HG03354 (cell line): ENCODE measurements at regions not wholly inside any gene's neighbourhood (a gene's known extent, or its start where the extent isn't known, plus 50 kb on each side); places are given as distances from the start of the nearest gene placed in this dataset.
"Not testable (repeated sequence)": the region's sequence is repeated elsewhere in the genome, so short reads cannot be mapped to it uniquely, and the experiment has no call there.

ENCODE experiments used
- ATAC-seq: cut with Tn5 transposase; IDR thresholded peaks from one replicate; pipeline ENCODE4 v1.9.1; 2021; ENCODE audit warnings: mild to moderate bottlenecking; ENCODE audit not compliant: unreplicated experiment, poor library complexity, severe bottlenecking

DNA sequence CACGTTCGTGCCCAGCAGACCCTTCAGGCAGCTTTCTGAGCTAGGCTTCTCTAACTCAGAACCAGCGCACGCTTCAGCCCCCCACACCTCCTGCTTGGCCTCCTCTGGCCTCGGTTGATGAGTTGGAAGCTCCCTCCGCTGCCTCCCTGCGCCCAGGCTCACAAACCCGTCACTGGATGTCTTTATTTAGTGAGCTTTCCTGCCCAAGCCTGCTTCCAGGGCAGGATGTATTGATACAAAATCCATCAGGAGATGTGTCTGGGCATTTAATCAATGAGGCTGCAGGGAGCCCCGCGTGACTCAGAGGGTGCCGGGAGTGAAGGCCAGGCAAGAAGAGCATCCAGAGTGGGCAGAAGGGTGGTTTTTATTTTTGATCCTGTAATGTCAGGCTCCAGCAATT lies 316.1 kb upstream of the SFSWAP start:
- not testable (repeated sequence) for ATAC-seq

DNA sequence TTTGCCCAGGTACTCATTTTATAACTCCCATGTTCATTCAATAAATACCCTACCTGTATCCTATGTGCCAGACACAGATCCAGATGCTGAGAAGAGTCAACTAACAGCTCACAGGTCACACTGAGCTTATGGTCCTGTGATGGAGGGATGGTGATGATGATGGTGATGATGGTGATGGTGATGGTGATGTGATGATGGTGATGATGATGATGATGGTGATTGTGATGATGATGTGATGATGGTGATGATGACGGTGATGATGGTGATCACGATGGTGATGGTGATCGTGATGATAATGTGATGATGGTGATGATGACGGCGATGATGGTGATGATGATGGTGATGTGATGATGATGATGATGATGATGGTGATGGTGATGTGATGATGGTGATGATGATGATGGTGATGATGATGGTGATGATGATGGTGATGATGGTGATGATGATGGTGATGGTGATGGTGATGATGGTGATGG lies 315.6 kb upstream of the SFSWAP start:
- ATAC-seq = not testable (repeated sequence)

DNA sequence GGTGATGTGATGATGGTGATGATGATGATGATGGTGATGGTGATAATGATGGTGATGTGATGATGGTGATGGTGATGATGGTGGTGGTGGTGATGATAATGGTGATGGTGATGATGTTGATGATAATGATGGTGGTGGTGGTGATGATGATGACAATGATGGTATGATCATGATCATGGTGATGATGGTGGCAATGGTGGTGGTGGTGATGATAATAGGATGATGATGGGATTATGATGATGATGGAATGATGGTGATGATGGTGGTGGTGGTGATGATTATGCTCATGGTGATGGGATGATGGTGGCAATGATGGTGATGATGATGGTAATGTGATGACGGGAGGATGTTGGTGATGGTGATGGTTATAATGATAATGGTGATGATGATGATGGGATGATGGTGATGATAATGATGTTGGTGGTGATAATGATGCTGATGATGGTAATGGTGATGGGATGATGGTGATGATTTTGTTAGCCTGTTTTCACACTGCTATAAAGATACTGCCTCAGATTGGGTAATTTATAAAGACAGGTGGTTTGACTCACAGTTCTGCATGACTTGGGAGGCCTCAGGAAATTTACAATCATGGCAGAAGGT lies 314.8 kb upstream of the SFSWAP start:
- ATAC-seq = no peak

DNA sequence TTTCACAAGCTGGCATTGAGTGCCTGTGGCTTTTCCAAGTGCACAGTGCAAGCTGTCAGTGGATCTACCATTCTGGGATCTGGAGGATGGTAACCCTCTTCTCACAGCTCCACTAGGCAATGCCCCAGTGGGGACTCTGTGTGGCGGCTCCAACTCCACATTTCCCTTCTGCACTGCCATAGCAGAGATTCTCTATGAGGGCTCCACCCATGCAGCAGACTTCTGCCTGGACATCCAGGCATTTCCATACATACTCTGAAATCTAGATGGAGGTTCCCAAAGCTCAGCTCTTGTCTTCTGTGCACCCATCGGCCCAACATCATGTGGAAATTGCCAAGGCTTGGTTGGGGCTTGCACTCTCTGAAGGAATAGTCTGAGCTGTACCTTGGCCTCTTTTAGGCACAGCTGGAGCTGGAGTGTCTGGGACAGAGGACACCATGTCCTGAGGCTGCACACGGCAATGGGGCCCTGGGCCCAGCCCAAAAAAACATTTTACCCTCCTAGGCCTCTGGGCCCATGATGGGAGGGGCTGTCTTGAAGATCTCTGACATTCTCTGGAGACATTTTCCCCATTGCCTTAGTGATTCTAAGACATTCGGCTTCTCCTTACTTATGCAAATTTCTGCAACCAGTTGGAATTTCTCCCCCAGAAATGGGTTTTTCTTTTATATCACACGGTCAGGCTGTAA lies 313.3 kb upstream of the SFSWAP start:
- no peak for ATAC-seq

DNA sequence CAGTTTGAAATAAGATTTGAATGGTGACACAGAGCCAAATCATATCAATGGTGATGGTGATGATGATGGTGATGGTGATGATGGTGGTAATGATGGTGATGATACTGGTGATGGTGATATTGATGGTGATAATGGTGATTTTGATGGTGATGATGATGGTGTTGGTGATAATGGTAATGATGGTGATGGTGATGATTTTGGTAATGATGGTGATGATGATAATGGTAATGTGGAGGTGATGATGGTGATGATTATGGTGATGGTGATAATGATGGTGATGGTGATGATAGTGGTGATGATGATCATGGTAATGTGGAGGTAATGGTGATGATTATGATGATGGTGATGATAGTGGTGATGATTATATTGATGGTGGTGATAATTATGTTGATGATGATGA lies 311.9 kb upstream of the SFSWAP start:
- no peak for ATAC-seq

DNA sequence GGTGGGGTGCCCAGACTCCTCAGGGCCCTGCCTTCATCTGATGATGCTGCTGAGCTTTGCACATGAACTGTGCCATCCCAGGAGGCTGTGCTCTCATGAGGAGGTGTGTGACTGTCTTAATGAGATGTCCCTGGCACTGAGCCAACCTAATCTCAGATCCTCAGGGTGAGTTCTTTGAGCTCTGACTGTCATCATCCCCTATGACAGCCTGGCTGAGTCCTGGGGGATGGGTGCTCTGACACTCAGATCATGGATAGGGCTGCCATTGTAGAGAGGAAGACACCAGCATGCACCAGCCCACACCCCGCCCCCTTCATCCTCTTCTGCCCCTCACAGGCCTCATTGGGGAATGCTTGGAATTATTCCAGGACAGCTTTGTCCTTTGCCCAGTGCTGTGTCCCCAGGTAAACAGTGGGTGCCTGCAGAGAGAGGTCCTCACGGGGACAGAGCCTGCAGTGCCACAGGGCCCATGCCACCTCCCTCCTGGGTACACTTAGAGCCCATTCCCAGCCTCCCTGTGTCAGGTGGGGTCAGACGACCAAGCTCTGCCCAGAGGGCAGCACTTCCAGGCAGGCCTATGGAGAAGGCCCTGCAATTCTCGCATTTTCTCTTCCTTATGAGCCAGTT lies 310.1 kb upstream of the SFSWAP start:
- not testable (repeated sequence) for ATAC-seq

DNA sequence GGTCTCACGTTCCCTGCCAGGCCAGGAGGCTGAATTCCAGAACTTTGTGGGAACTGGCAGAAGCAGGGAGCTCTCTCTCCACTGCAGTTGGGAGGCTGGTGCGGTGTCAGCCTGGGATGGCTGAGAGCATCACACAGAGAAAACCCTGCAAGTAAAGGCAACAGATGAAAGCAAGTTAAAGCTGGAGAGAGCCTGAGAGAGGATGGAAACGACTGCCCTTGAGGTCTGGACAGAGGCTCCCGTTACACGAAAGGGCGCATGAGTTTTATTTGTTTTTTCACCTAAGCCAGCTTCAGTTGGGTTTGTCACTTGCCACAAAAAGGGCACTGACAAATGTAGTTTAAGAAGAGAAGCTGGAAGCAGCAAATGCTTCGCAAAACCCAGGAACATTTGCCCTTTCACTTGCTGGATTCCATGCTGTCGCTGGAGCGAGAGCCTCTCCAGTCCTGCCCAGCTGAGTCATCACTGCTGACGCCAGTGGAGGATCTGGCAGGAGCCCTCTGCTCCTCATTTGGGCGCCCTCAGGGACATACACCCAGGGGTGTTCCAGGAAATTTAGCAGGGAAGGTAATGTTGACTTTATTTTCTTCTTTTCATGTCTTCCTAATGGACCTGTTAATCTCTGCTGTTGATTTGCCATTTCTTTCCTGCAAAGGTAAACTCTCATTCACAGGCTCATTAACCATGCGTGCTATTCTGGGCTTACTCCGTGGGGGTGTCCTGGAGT lies 308.8 kb upstream of the SFSWAP start:
- ATAC-seq = not testable (repeated sequence)

DNA sequence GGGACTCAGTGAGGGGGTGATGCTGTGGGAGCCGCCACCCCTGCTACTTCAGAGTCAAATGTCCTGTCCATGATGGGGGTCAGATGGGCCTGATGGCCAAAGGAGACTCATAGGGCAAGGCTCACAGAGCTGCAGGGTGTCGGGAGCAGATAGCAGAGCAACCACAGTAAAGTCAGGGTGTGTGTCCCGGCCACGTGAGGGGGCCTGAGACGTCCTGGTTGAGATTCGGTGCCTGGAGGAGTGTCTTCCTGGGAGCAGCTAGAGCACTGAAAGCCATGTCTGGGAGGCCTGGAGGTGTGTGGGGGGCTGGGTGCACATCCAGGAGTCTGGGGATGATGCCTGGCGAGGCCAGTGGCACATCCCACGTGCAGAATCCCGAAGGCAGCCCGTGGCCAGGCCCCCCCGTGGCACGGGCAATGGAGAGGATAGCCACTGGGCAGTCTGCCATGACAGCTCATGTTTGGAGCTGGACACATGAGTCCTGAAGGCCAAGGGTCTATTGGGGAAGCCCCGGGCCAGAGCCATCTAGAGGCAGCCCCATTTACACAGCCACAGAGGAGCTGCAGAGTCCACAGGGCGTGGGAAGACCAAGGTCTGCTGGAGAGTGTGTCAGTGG lies 308.0 kb upstream of the SFSWAP start:
- no peak for ATAC-seq

DNA sequence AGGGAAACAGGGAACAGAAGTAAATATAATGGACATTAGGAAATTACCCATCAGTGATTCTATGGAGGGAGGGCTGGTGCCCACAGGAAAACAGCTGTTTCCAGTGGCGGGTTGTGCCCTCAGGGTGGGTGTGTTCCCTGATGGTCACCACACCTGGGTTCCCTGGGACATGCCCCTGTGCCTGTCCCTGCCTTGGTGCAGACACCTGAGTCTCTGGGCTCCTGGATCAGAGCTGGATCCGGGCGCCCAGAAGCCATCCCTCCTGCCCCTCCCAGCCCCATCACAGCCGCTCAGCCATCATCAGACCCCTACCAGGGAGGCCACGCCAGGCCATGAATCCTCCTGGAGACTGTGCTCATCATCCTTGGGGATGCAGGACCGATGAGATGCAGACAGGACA lies 307.2 kb upstream of the SFSWAP start:
- ATAC-seq = no peak

DNA sequence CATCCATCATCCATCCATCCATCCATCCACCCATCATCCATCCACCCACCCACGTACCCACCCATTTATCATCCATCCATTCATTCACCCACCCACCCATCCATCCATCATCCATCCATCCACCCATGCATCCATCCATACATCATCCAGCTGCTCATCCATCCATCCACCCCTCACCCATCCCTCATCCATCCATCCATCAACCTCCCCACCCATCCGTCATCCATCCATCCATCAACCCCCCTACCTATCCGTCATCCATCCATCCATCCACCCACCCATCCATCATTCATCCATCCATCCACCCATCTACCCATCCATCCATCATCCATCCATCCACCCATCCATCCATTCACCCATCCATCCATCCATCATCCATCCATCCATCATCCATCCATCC lies 306.2 kb upstream of the SFSWAP start:
- no peak for ATAC-seq

DNA sequence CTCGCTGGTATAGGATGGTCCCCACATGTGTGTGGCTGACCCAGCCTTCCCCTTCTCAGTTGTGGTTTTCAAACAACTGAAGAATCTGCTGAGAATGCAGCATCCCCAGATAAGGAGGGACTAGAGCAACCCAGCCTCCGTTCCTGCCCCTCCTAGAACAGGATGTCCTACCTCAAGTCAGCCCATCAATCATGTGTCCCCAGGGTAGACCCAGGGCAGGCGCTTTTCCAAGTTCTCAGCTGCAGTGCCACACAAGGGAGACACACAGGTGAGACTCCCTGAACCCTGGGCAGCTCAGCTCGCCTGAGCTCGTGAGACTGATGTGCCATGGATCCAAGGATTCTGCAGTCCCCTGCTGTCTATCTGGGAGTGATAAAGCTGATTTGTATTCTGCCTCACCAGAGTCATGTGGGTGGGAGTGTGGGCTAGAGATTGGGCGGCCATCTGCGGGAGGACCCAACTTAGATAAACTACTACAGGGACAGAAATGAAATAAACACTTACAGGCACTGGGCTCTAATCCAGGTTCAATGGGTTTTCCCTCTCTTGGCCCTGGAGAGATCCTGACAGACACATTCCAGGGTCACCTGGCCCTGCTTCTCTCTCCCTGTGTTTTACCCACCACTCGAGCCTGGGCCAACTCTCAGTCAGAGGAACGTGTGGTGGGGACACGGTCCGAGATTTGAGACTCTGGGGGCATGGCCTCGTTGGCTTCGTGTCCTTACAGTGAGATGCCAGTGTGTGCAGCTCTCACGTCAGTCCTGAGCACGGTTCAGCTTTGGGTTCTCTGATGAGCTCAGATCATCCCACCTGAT lies 303.5 kb upstream of the SFSWAP start:
- ATAC-seq = no peak

DNA sequence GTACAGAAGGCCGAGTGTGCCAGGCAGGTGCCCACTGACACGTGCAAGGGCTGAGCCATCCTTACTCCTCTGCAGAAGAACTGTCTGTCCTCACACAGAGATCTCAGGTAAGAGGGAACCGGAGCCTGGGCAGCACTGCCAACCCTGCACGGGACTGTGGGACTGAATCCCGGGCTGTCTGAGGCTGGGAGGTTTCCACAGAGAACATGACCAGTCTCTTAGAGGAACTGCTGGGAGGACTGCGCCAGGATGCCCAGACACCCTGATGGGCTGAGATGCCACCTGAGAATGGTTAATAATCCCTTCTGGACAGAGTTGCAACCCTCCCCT lies 302.9 kb upstream of the SFSWAP start:
- ATAC-seq = no peak

DNA sequence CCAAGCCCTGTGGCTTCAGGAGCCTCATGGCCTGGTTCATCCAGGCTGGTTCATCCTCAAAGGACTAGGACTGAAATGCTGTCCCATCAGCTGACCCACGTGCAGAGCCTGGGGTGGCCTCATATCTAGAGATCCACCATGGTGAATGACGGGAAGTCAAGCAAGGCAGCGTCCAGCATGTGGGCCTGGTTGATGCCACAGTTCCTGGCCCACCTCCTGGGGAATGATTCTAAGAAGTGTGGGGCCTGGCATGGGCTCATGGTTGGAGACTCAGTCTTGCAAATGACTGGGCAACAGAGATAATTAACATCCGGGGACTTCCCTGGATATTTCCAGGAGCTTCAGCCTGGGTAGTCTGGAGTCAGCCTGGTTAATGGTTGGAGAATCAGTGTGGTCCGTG lies 302.4 kb upstream of the SFSWAP start:
- no peak for ATAC-seq

DNA sequence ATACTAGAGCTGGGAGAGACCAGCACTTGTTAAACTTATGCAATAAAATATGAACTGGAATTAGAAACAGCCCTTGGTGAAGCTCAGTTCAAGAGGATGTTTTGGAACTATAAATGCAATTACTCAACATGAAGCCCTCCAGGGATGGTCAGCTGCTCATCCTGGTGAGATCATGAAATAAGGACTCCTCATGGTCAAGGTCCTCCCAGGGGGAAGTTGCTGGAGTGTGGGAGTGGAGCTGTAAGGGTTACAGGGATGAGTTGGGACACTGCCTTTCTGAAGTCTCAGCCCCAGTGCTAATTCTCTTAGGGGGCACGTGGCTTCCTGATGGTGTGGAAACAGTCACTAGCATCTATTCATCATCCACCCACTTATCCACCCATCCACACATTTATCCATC lies 301.7 kb upstream of the SFSWAP start:
- no peak for ATAC-seq

DNA sequence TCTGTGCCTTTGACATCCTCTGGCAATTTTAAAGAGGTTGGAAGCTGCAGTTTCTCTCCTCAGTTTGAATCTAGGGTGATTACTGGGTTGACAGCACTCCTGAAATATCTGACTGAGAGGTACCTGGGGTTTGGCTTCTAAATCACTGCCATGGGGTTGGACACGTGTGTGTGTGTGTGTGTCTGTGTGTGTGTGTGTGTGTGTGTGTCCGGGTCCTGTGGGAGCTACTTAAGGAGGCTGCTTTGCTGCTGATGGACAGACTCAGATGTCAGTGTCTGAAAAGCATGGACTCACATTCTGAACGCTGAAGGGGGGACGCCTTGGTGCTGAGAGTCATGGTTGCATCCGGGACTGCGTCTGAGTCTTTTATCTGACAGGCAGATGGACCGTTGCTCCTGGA lies 299.1 kb upstream of the SFSWAP start:
- not testable (repeated sequence) for ATAC-seq

DNA sequence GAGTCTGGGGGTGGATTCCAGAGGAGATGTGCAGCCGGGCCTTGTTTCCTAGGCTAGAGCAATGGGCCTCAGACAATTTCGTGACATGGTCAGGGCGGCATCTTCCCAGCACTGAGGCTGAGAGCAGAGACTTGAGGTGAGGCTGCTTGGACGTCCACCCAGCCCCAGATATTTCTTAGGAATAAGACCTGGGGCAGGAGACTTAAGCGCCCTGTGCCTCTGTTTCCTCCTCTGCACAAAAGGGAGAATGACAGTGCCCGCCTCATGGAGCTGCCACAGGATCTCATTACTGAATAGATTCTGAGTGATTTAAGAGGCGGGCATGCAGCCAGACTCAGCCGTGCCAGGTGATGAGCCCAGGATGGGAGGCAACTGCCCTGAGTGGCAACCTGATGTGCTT lies 297.9 kb upstream of the SFSWAP start:
- no peak for ATAC-seq

DNA sequence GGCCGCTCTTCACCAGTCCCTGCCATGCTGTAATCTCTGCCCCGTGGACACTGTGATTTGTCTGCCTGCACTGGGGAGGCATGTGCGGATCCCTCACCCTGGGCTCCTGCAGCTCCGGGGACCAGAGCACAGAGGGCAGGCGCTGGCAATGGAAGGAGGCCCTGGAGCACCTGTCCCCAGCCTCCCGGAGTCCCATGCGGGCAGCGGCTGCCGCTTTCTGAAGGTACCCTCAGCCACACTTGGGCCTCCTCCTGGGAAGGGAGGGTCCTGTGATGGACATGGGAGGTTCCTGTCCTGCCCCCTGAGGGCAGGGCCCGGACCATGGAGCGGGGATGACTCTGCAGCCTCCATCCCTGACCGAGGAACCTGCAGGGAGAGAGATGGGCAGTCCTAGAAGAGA lies 297.4 kb upstream of the SFSWAP start:
- no peak for ATAC-seq

DNA sequence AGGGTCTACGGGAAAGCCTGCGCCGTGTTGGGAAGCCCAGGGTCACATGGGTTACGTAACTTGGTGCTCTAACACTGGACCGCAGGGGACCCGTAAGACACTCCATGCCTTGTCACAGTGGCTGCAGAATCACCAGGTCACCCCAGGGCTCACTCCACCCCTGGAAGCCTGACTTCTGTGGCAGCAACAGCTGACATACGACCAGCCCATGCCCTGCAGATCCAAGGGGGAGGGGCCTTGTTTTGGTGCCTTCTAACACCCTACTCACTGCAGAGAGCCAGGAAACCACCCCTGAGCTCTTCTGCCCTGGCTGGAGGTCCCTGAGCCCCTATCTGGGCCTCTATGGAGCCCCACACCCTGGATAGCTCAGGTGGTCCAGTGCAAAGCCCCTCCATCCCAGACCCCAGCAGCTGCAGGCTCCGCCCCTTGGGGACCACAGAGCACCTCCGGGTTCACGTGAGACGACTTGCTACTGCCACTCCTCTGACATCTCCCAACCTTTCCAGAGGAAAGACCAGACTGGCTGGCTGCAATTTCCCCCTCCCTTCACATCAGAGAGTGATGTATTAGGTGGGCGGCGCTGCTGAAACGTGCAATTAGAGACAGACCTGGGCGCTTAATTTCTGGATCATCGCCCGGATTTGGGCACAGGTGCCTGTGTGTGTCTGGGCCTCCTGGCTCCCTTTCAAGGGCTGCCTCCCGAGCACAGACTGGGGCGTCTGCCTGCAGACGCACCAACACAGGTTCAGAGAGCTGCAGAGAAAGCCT lies 296.6 kb upstream of the SFSWAP start:
- not testable (repeated sequence) for ATAC-seq

DNA sequence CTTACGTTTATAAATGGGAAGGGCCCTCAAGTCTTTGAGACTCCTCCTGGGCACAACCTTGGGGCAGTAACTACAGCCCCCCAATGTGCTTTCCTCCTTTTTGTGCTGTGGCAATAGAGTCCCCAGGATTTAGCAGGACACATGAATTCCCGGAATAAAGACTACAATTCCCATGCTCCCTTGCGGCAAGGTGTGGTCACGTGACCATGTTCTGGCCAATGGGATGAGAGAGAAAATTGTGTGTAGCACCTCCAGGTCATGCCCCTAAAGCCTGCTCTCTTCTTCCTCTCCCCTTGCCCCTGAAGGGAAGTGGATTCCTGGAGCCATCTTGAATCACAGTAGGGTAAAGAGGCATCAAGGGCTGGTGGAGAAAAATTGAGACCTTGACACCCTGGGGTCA lies 295.1 kb upstream of the SFSWAP start:
- ATAC-seq = no peak
